Natural killer cell (primary cell): ENCODE measurements at regions not wholly inside any gene's neighbourhood (a gene's known extent, or its start where the extent isn't known, plus 50 kb on each side); places are given as distances from the start of the nearest gene placed in this dataset.
"Not testable (repeated sequence)": the region's sequence is repeated elsewhere in the genome, so short reads cannot be mapped to it uniquely, and the experiment has no call there.

Experiments
- ATAC-seq, 3 donors: fragments of 150-1000 bp in 2 of 3; fragments of 200-7000 bp in 1 of 3; cut with Tn5 transposase; 1 replicate in 1 of 3; 2 replicates in 2 of 3; pipeline ENCODE4 v1.10.0; 2021; ENCODE audit warnings: mild to moderate bottlenecking in 2 of 3, moderate library complexity in 2 of 3
- DNase-seq, 2 donors: peaks; one replicate each; pipeline versions ENCODE4 v3.0.0 to v3.0.0-alpha.2; 2013 to 2021; ENCODE audit warnings: mixed read lengths in 1 of 2
- H3K27ac ChIP-seq: one replicate; pipeline ENCODE4 v1.5.1; 2013; ENCODE audit warnings: mild to moderate bottlenecking, low read length
- H3K27me3 ChIP-seq: one replicate; pipeline ENCODE4 v1.6.1; 2013; ENCODE audit warnings: low read length; ENCODE audit not compliant: control insufficient read depth, insufficient read depth
- H3K36me3 ChIP-seq: one replicate; pipeline ENCODE4 v1.6.1; 2013; ENCODE audit warnings: low read length; ENCODE audit not compliant: control insufficient read depth, insufficient read depth
- H3K4me1 ChIP-seq: one replicate; pipeline ENCODE4 v1.6.1; 2013; ENCODE audit warnings: low read length; ENCODE audit not compliant: control insufficient read depth, insufficient read depth
- H3K4me3 ChIP-seq: one replicate; pipeline ENCODE4 v1.5.1; 2013; ENCODE audit warnings: low read length
- H3K9me3 ChIP-seq: one replicate; pipeline ENCODE4 v1.6.1; 2013; ENCODE audit warnings: low read length; ENCODE audit not compliant: control insufficient read depth, insufficient read depth
- H3K27ac Mint-ChIP-seq, 2 donors: one replicate each; pipeline ENCODE4 v1.8.0; 2022; ENCODE audit warnings: mild to moderate bottlenecking in 2 of 2, mixed read lengths in 2 of 2, moderate library complexity in 1 of 2
- H3K27me3 Mint-ChIP-seq, 2 donors: one replicate each; pipeline ENCODE4 v1.8.0; 2022; ENCODE audit warnings: low read depth in 2 of 2, mixed read lengths in 2 of 2
- H3K36me3 Mint-ChIP-seq: one replicate; pipeline ENCODE4 v1.8.0; 2022; ENCODE audit warnings: mixed read lengths
- H3K4me1 Mint-ChIP-seq, 2 donors: one replicate each; pipeline ENCODE4 v1.8.0; 2022; ENCODE audit warnings: mixed read lengths in 2 of 2
- H3K4me3 Mint-ChIP-seq: one replicate; pipeline ENCODE4 v1.8.0; 2022; ENCODE audit warnings: mild to moderate bottlenecking, moderate library complexity, mixed read lengths
- H3K9me3 Mint-ChIP-seq, 2 donors: one replicate each; pipeline ENCODE4 v1.8.0; 2022; ENCODE audit warnings: mixed read lengths in 2 of 2
- WGBS: methylation state at CpG from one replicate; pipeline ENCODE4 v1.1.7; 2013; ENCODE audit warnings: missing lambda C conversion rate; ENCODE audit not compliant: insufficient coverage; 5-methylcytosine and 5-hydroxymethylcytosine counted together
- intact Hi-C: fragments of 100-400 bp; cut with micrococcal nuclease; formaldehyde crosslinking; loops from one replicate; pipeline ENCODE4 v1.14.2; 2022
- TF ChIP-seq, protein P1 (sequence below): fragments of 200-600 bp; IDR thresholded peaks from one replicate; pipeline ENCODE4 v1.8.0; 2022; ENCODE audit warnings: antibody characterized with exemption

DNA sequence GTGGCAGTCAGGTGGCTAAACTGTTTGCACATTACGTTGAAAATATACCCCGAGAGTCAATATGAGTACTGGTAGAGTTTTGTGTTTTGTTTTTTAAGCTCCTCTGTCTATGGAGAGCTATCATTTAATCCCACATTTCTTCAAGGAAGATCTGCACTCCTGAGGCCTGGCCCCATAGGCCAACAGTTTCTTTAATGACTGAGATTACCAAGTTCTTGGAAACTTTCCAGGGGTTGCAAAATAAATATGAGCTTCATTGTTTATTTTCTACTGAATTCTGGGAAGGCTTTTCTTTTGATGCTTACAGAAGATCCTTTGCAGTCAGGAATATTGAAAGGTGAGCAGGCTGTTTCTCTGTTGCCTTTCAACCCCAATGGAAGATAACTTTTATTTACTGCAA, 452.0 kb downstream of the JRKL start:
- Mint-ChIP-seq H3K27ac (no peak overlapping the region), H3K27me3 (no peaks in the 10 kb centered on the region), H3K36me3 (no peaks in the 10 kb centered on the region), H3K4me1 (no peaks in the 10 kb centered on the region), H3K4me3 (no peak overlapping the region), H3K9me3 (peaks cover 5 to 11% of the 10 kb centered on the region in 2 donors)
- 67% methylated on average over 1 of the region's 2 CpGs for WGBS
- no peak for DNase-seq
- H3K4me3 ChIP-seq = no peak overlapping the region
- intact Hi-C loops = no loop called here
- peaks cover 6% of the 10 kb centered on the region for H3K9me3 ChIP-seq
- H3K36me3 ChIP-seq = no peaks in the 10 kb centered on the region
- ATAC-seq = no peak
- TF ChIP-seq, protein P1, sequence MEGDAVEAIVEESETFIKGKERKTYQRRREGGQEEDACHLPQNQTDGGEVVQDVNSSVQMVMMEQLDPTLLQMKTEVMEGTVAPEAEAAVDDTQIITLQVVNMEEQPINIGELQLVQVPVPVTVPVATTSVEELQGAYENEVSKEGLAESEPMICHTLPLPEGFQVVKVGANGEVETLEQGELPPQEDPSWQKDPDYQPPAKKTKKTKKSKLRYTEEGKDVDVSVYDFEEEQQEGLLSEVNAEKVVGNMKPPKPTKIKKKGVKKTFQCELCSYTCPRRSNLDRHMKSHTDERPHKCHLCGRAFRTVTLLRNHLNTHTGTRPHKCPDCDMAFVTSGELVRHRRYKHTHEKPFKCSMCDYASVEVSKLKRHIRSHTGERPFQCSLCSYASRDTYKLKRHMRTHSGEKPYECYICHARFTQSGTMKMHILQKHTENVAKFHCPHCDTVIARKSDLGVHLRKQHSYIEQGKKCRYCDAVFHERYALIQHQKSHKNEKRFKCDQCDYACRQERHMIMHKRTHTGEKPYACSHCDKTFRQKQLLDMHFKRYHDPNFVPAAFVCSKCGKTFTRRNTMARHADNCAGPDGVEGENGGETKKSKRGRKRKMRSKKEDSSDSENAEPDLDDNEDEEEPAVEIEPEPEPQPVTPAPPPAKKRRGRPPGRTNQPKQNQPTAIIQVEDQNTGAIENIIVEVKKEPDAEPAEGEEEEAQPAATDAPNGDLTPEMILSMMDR = no peak
- H3K27me3 ChIP-seq = no peaks in the 10 kb centered on the region
- H3K27ac ChIP-seq = no peak overlapping the region
- H3K4me1 ChIP-seq = no peaks in the 10 kb centered on the region

DNA sequence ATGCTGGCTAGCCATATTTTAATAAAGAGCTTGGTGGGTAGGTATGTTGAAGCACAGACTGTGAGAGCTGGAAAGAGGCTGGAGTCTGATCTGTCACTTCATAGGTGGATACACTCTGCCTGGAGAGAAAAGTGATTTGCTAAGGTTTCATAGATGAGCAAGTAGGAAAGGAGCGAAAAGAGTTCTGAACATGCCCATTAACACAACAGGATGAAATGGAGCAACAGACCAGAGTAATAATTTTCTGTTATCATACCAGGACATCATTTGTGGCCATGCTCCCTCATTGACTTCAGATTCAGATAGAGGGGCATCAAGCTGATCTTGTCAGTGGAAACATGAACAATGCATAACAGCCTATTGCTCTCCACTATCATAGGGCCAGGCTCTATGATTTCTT, 452.9 kb downstream of the JRKL start:
- Histone ChIP-seq H3K4me1 (no peaks in the 10 kb centered on the region), H3K27ac (no peak overlapping the region), H3K4me3 (no peak overlapping the region), H3K36me3 (no peaks in the 10 kb centered on the region), H3K9me3 (peaks cover 6% of the 10 kb centered on the region), H3K27me3 (no peaks in the 10 kb centered on the region)
- H3K27ac Mint-ChIP-seq = no peak overlapping the region
- H3K4me3 Mint-ChIP-seq = no peak overlapping the region
- no peak for ATAC-seq
- DNase-seq = no peak
- H3K4me1 Mint-ChIP-seq = no peaks in the 10 kb centered on the region
- TF ChIP-seq, protein P1 = no peak
- no peaks in the 10 kb centered on the region for H3K36me3 Mint-ChIP-seq
- WGBS = 69% methylated on average over 1 of the region's 1 CpG
- H3K27me3 Mint-ChIP-seq = no peaks in the 10 kb centered on the region
- intact Hi-C loops = no loop called here
- H3K9me3 Mint-ChIP-seq = peaks cover 5 to 17% of the 10 kb centered on the region in 2 donors

DNA sequence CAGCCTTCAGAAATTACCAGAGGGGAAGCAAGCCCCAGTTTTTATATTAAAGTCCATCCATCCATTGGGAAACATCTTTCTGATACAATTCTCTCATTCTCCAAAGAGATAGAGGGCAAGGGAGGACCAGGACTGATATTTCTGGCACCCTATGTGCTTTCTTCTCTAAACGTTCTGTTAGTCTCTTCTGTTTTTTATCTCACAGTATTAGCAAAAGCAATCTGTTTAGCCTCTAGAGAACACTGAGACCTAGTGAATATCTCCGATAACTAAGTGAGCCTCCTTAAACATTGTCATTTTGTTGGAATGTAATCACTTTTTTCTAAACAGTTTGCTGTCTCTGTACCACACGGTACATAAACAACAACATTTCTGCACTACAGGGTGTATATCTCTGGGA, 464.6 kb downstream of the JRKL start:
- no peak overlapping the region for H3K4me3 ChIP-seq
- H3K36me3 ChIP-seq = no peaks in the 10 kb centered on the region
- no peaks in the 10 kb centered on the region for H3K4me1 Mint-ChIP-seq
- no peaks in the 10 kb centered on the region for H3K9me3 ChIP-seq
- intact Hi-C loops = no loop called here
- TF ChIP-seq, protein P1 = no peak
- no peaks in the 10 kb centered on the region for H3K27me3 ChIP-seq
- H3K27ac ChIP-seq = no peak overlapping the region
- DNase-seq (no peak), ATAC-seq (no peak)
- H3K27ac Mint-ChIP-seq = no peak overlapping the region
- H3K27me3 Mint-ChIP-seq = no peaks in the 10 kb centered on the region
- no peaks in the 10 kb centered on the region for H3K4me1 ChIP-seq
- H3K9me3 Mint-ChIP-seq = peaks cover 6 to 21% of the 10 kb centered on the region in 2 donors
- WGBS = 95% methylated on average over 2 of the region's 3 CpGs
- no peak overlapping the region for H3K4me3 Mint-ChIP-seq
- no peaks in the 10 kb centered on the region for H3K36me3 Mint-ChIP-seq

DNA sequence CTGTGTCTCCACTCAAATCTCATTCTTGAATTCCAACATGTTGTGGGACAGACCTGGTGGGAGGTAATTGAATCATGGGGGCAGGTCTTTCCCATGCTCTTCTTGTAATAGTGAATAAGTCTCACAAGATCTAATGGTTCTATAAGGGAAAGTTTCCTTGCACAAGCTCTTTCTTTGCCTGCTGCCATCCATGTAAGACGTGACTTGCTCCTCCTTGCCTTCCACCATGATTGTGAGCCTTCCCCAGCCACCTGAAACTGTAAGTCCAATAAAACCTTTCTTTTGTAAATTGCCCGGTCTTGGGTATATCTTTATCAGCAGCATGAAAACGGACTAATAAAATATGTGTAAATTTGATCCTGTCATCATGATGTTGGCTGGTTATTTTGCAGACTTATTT, 471.9 kb downstream of the JRKL start:
- H3K27ac ChIP-seq, H3K27ac Mint-ChIP-seq, H3K4me1 Mint-ChIP-seq, H3K36me3 ChIP-seq, DNase-seq, intact Hi-C loops, H3K4me3 Mint-ChIP-seq, H3K27me3 Mint-ChIP-seq, H3K4me3 ChIP-seq, ATAC-seq, H3K27me3 ChIP-seq, H3K9me3 ChIP-seq, H3K4me1 ChIP-seq: not testable (repeated sequence)
- H3K36me3 Mint-ChIP-seq = peaks cover 10% of the 10 kb centered on the region
- peaks cover 24 to 38% of the 10 kb centered on the region in 2 donors for H3K9me3 Mint-ChIP-seq
- 84% methylated on average over 3 of the region's 3 CpGs for WGBS
